HepG2 (cell line): ENCODE measurements at regions not wholly inside any gene's neighbourhood (a gene's known extent, or its start where the extent isn't known, plus 50 kb on each side); places are given as distances from the start of the nearest gene placed in this dataset.

Experiments
- ATAC-seq: fragments of 200-7000 bp; cut with Tn5 transposase; 3 replicates; pipeline ENCODE4 v1.9.1; 2020; ENCODE audit warnings: mild to moderate bottlenecking, moderate library complexity
- BruUV-seq: library from RNA; stranded (reverse); fragments of 400-500 nt; replicated peaks from 2 replicates; lab custom pipeline; 2021; lab: Mats Ljungman, UMichigan
- CTCF ChIA-PET: fragments of 300-600 bp; formaldehyde crosslinking; extraction: SDS; loops from one replicate; lab custom pipeline; 2021; ENCODE audit warnings: low total read pairs, inconsistent platforms, low intra/inter-chr PET ratio; lab: Yijun Ruan, JAX
- POLR2A ChIA-PET: fragments of 350-600 bp; sonication (Branson Sonifier 250); formaldehyde crosslinking; loops from one replicate; lab custom pipeline; 2020; ENCODE audit warnings: antibody characterized with exemption, inconsistent platforms; lab: Yijun Ruan, JAX
- DNase-seq: peaks from one replicate; pipeline ENCODE4 v3.0.0-alpha.2; 2015; ENCODE audit warnings: low spot score
- FAIRE-seq: peaks from 3 replicates; lab custom pipeline; 2011; peaks lifted over from hg19 to GRCh38; lab: Jason Lieb, UNC
- H2AFZ ChIP-seq: one replicate; pipeline ENCODE4 v1.6.1; 2011; ENCODE audit warnings: low read length, inconsistent platforms
- H3K27ac ChIP-seq: fragments of 300-600 bp; 3 replicates; pipeline ENCODE4 v1.8.0; 2011; ENCODE audit warnings: mixed run types, mild to moderate bottlenecking, mixed read lengths, low read length, inconsistent platforms; ENCODE audit not compliant: insufficient read depth; ENCODE audit errors: extremely low read length
- H3K27me3 ChIP-seq, 2 experiments: fragments of 200-600 bp in 1 of 2; 2 replicates in 1 of 2; 3 replicates in 1 of 2; pipeline versions ENCODE4 v1.6.0 to v1.8.0; 2011; ENCODE audit warnings: low read length in 2 of 2, mild to moderate bottlenecking in 2 of 2, moderate library complexity in 2 of 2, inconsistent platforms in 1 of 2; ENCODE audit not compliant: insufficient read depth in 2 of 2, control insufficient read depth in 1 of 2
- H3K36me3 ChIP-seq, 2 experiments: fragments of 200-600 bp in 1 of 2; replicated peaks in 1 of 2; 2 replicates in 1 of 2; 3 replicates in 1 of 2; pipeline versions ENCODE4 v1.5.1 to v1.8.0; 2011; ENCODE audit warnings: low read length in 2 of 2, inconsistent platforms in 1 of 2; ENCODE audit not compliant: insufficient read depth in 2 of 2, control insufficient read depth in 1 of 2
- H3K4me1 ChIP-seq: 2 replicates; pipeline ENCODE4 v1.5.1; 2012; ENCODE audit warnings: low read length, inconsistent platforms; ENCODE audit not compliant: insufficient read depth
- H3K4me2 ChIP-seq: 2 replicates; pipeline ENCODE4 v1.6.0; 2011; ENCODE audit warnings: low read depth, low read length, inconsistent platforms
- H3K4me3 ChIP-seq, 3 experiments: fragments of 200-600 bp in 1 of 3; sonication (generic), shearing (Covaris generic) in 1 of 3; replicated peaks in 1 of 3; 2 replicates each; pipeline ENCODE4 v1.5.1; 2011 to 2016; ENCODE audit warnings: low read length in 3 of 3, inconsistent platforms in 2 of 3, low read depth in 2 of 3, mild to moderate bottlenecking in 2 of 3, control low read depth in 1 of 3, mixed read lengths in 1 of 3; ENCODE audit not compliant: insufficient read depth in 1 of 3
- H3K79me2 ChIP-seq: one replicate; pipeline ENCODE4 v1.6.1; 2011; ENCODE audit warnings: low read length, inconsistent platforms; ENCODE audit not compliant: insufficient read depth
- H3K9ac ChIP-seq: 2 replicates; pipeline ENCODE4 v1.6.0; 2011; ENCODE audit warnings: mild to moderate bottlenecking, low read depth, low read length, inconsistent platforms; ENCODE audit not compliant: insufficient read depth
- H3K9me3 ChIP-seq: 2 replicates; pipeline ENCODE4 v1.5.1; 2012; ENCODE audit warnings: mild to moderate bottlenecking, low read length
- H4K20me1 ChIP-seq: 2 replicates; pipeline ENCODE4 v1.6.0; 2011; ENCODE audit warnings: inconsistent platforms, mild to moderate bottlenecking, low read length, moderate library complexity; ENCODE audit not compliant: insufficient read depth
- ATM ChIP-seq: fragments of 450-650 bp; IDR thresholded peaks from 2 replicates; pipeline ENCODE4 v1.7.1; 2017; ENCODE audit warnings: mild to moderate bottlenecking, borderline replicate concordance
- ELF1 ChIP-seq: sonication (generic); formaldehyde crosslinking; IDR thresholded peaks from 2 replicates; pipeline ENCODE4 v1.4.0; 2020; ENCODE audit warnings: missing genetic modification reagents
- IKZF1 ChIP-seq: fragments of 450-650 bp; IDR thresholded peaks from 2 replicates; pipeline ENCODE4 v1.7.1; 2016
- MAFF ChIP-seq: IDR thresholded peaks from 2 replicates; pipeline ENCODE4 v1.6.1; 2011; ENCODE audit warnings: low read depth, low read length, improper control_type of control experiment
- MAFK ChIP-seq, 2 experiments: IDR thresholded peaks in 1 of 2; conservative IDR thresholded peaks in 1 of 2; 2 replicates each; pipeline ENCODE4 v1.6.1; 2011; ENCODE audit warnings: improper control_type of control experiment in 2 of 2, low read length in 2 of 2
- SRY ChIP-seq: sonication (generic); formaldehyde crosslinking; IDR thresholded peaks from 2 replicates; pipeline ENCODE4 v1.8.0; 2022; ENCODE audit warnings: mild to moderate bottlenecking, missing genetic modification reagents
- ZMYM2 ChIP-seq: sonication (generic); formaldehyde crosslinking; IDR thresholded peaks from 2 replicates; pipeline ENCODE4 v1.8.0; 2022; ENCODE audit warnings: mild to moderate bottlenecking, missing genetic modification reagents
- ZNF224 ChIP-seq: sonication (generic); formaldehyde crosslinking; IDR thresholded peaks from 2 replicates; pipeline ENCODE4 v1.5.0; 2020; ENCODE audit warnings: mild to moderate bottlenecking, missing genetic modification reagents
- ZNF253 ChIP-seq: sonication (generic); formaldehyde crosslinking; IDR thresholded peaks from 2 replicates; pipeline ENCODE4 v1.8.0; 2022; ENCODE audit warnings: mild to moderate bottlenecking, missing genetic modification reagents, borderline replicate concordance
- ZNF329 ChIP-seq: sonication (generic); formaldehyde crosslinking; IDR thresholded peaks from 2 replicates; pipeline ENCODE4 v1.9.0; 2021; ENCODE audit warnings: low read depth, mild to moderate bottlenecking, missing genetic modification reagents
- whole genome bisulfite sequencing: methylation state at CpG from one replicate; pipeline ENCODE4 v1.1.6; 2017; ENCODE audit warnings: low lambda C conversion rate; 5-methylcytosine and 5-hydroxymethylcytosine counted together
- in situ Hi-C: cut with HindIII; loops from 2 replicates; pipeline ENCODE4 v1.10.0; 2017; ENCODE audit warnings: low pct_unique_long_range_greater_than_20kb; ENCODE audit not compliant: extremely low pct_ligation_motif_present
- intact Hi-C: fragments of 100-400 bp; cut with micrococcal nuclease; formaldehyde crosslinking; loops from one replicate; pipeline ENCODE4 v1.10.0; 2022; ENCODE audit not compliant: unreplicated experiment
- TF ChIP-seq, protein P1 (sequence below): sonication (generic); formaldehyde crosslinking; IDR thresholded peaks from 2 replicates; pipeline ENCODE4 v1.4.0; 2020; ENCODE audit warnings: missing genetic modification reagents

DNA sequence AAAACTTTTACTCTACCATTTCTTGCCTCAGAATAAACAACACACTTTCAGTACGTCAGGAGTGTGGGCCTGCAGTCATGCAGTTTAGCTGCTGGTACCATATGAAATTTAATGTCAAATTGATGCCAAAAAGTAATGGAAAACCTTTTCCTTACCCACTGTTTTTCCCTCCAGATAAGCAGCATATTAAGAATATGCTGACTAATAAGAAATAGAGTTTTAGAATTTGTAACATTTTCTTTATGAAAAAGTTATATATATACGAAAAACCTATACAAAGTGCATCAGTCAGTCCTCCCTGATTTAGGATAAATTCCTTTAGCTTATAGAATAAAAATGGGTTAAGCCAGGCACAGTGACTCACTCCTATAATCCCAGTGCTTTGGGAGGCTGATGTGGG is 206.8 kb upstream of the PPARGC1A start:
- ATAC-seq: no peak

DNA sequence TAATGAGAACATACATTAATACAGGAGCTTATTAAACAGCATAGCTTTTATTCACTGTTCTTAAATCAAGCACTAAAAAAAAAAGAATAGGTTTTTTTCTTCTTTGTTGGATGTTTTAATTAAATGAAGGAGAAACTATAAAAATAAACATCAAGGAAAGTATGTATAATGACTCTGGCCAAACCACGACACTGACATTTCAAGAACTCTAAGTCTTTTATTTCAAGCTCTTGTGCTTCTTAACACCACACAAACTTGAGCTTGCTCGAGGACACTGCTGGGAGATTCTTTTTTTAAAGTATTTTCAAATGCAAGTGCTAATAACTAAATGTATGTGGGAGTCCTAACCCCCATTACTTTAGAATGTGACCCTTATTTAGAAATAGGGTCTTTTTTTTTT is 204.9 kb upstream of the PPARGC1A start:
- no peak overlapping the region for H2AFZ ChIP-seq
- no peaks in the 10 kb centered on the region for H3K27me3 ChIP-seq
- no peak overlapping the region for H3K4me3 ChIP-seq
- CTCF ChIA-PET: no interaction called here
- BruUV-seq: no TSS peak
- no peaks in the 10 kb centered on the region for H3K79me2 ChIP-seq
- in situ Hi-C loops: no loop called here
- ATAC-seq: no peak
- H3K4me2 ChIP-seq: no peak overlapping the region
- POLR2A ChIA-PET: no interaction called here
- 31% methylated on average over 2 of the region's 2 CpGs for WGBS
- no peak for TF ChIP-seq SRY (CRISPR knock-in tag)
- TF ChIP-seq ZNF329: no peak
- TF ChIP-seq ZNF253: no peak
- no peak for TF ChIP-seq ELF1 (CRISPR knock-in tag)
- TF ChIP-seq, protein P1, sequence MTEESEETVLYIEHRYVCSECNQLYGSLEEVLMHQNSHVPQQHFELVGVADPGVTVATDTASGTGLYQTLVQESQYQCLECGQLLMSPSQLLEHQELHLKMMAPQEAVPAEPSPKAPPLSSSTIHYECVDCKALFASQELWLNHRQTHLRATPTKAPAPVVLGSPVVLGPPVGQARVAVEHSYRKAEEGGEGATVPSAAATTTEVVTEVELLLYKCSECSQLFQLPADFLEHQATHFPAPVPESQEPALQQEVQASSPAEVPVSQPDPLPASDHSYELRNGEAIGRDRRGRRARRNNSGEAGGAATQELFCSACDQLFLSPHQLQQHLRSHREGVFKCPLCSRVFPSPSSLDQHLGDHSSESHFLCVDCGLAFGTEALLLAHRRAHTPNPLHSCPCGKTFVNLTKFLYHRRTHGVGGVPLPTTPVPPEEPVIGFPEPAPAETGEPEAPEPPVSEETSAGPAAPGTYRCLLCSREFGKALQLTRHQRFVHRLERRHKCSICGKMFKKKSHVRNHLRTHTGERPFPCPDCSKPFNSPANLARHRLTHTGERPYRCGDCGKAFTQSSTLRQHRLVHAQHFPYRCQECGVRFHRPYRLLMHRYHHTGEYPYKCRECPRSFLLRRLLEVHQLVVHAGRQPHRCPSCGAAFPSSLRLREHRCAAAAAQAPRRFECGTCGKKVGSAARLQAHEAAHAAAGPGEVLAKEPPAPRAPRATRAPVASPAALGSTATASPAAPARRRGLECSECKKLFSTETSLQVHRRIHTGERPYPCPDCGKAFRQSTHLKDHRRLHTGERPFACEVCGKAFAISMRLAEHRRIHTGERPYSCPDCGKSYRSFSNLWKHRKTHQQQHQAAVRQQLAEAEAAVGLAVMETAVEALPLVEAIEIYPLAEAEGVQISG (CRISPR knock-in tag): no peak
- TF ChIP-seq IKZF1: no peak
- no peak for TF ChIP-seq ZMYM2 (CRISPR knock-in tag)
- no peak for TF ChIP-seq ZNF224 (CRISPR knock-in tag)
- TF ChIP-seq, all 625 proteins: peak for 0
- Histone ChIP-seq H3K9ac (no peak overlapping the region), H3K36me3 (no peaks in the 10 kb centered on the region), H4K20me1 (no peaks in the 10 kb centered on the region), H3K4me1 (no peaks in the 10 kb centered on the region), H3K9me3 (no peaks in the 10 kb centered on the region), H3K27ac (no peak overlapping the region)
- DNase-seq (no peak), FAIRE-seq (no peak)
- intact Hi-C loops: no loop called here

More for the DNA sequence above, 206.8 kb upstream of the PPARGC1A start:
- Histone ChIP-seq H3K27ac (no peak overlapping the region), H3K36me3 (no peaks in the 10 kb centered on the region), H3K4me3 (no peak overlapping the region), H3K27me3 (no peaks in the 10 kb centered on the region), H3K4me1 (no peaks in the 10 kb centered on the region), H3K9ac (no peak overlapping the region), H3K79me2 (no peaks in the 10 kb centered on the region), H2AFZ (no peak overlapping the region), H3K9me3 (no peaks in the 10 kb centered on the region), H3K4me2 (no peak overlapping the region), H4K20me1 (no peaks in the 10 kb centered on the region)
- in situ Hi-C loops (no loop called here), intact Hi-C loops (no loop called here)
- peak; percentile 64; the same call in 1 of the 2 replicates for TF ChIP-seq MAFF
- no peak for TF ChIP-seq ATM
- TF ChIP-seq MAFK (conservative IDR thresholded peaks at IDR 0.05 in 1 of 2, IDR thresholded peaks at IDR 0.05 in 1 of 2; ENCODE audit: low read length in 2 of 2): peak; percentile 61 to 83
- ChIA-PET CTCF (no interaction called here), POLR2A (no interaction called here)
- 14% methylated on average over 2 of the region's 2 CpGs for WGBS
- BruUV-seq: no TSS peak
- no peak for FAIRE-seq
- no peak for DNase-seq
